ENCODE measurements at regions not wholly inside any gene's neighbourhood (a gene's known extent, or its start where the extent isn't known, plus 50 kb on each side); places are given as distances from the start of the nearest gene placed in this dataset.

DNA sequence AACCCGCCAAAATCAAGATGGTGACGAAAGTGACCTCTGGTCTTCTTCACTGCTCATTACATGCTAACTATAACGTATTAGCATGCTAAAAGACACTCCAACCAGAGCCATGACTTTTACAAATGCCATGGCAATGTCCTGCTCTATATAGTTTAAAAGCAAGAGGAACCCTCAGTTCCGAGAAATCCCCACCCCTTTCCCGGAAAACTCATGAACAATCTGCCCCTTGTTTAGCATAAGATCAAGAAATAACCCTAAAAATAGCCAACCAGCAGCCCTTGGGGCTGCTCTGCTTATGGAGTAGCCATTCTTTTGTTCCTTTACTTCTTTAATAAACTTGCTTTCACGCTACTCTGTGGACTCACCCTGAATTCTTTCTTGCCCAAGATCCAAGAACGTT lies 463.5 kb upstream of the FAM241A start:
- intact Hi-C loops (cut with DNase I), result no loop called here
- no peak overlapping the region for H3K27ac ChIP-seq
- no peaks in the 10 kb centered on the region for H3K4me1 ChIP-seq
- no peak for DNase-seq (ENCODE audit: low spot score in 2 of 2)
- TF ChIP-seq, protein P1, sequence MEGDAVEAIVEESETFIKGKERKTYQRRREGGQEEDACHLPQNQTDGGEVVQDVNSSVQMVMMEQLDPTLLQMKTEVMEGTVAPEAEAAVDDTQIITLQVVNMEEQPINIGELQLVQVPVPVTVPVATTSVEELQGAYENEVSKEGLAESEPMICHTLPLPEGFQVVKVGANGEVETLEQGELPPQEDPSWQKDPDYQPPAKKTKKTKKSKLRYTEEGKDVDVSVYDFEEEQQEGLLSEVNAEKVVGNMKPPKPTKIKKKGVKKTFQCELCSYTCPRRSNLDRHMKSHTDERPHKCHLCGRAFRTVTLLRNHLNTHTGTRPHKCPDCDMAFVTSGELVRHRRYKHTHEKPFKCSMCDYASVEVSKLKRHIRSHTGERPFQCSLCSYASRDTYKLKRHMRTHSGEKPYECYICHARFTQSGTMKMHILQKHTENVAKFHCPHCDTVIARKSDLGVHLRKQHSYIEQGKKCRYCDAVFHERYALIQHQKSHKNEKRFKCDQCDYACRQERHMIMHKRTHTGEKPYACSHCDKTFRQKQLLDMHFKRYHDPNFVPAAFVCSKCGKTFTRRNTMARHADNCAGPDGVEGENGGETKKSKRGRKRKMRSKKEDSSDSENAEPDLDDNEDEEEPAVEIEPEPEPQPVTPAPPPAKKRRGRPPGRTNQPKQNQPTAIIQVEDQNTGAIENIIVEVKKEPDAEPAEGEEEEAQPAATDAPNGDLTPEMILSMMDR (IDR thresholded peaks at IDR 0.05), result no peak
- no peaks in the 10 kb centered on the region for H3K36me3 ChIP-seq
- H3K4me3 ChIP-seq, result no peak overlapping the region
- no peaks in the 10 kb centered on the region for H3K9me3 ChIP-seq
- no peaks in the 10 kb centered on the region for H3K27me3 ChIP-seq

DNA sequence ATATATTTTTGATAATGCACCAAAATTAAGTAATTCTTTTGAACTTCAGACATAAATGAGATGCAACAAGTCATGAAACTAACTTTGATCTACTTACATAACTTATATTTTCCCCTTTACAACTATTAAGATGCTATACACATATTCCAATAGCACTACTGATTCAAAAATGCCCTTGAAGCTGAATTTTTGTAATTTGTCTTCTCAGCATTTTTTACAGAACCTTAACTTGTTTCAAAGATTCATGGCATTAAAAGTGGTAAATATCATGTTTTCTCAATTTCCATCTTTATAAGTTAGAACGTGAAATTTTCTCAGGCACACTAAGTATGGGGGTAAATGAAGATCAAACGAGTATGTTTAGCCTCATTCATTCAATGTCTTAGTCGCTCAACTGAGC lies 460.0 kb upstream of the FAM241A start:
- Histone ChIP-seq H3K4me3 (no peak overlapping the region), H3K9me3 (no peaks in the 10 kb centered on the region), H3K4me1 (no peaks in the 10 kb centered on the region), H3K36me3 (no peaks in the 10 kb centered on the region), H3K27me3 (no peaks in the 10 kb centered on the region), H3K27ac (no peak overlapping the region)
- intact Hi-C loops (cut with DNase I), result no loop called here
- TF ChIP-seq, protein P1 (IDR thresholded peaks at IDR 0.05), result no peak
- DNase-seq (ENCODE audit: low spot score in 2 of 2), result no peak

DNA sequence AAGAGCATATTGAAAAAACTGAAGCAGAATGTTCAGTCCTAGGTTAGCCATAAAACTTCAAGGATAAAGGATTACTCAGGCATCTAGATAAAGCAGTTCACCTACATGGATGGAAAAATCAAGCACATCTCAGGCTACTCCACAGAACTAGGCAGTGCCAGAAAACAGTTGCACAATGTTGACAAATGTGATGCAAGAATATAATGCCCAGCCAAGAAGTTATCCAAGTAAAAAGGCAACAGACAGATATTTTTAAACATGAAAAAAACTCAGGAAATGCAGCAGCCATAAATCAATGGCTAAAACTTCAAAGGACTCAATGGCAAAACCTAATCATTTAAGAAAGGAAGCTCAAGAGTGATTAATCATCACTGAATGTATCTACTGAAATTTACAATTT lies 456.0 kb upstream of the FAM241A start:
- H3K27ac ChIP-seq, result no peak overlapping the region
- no peaks in the 10 kb centered on the region for H3K4me1 ChIP-seq
- no peaks in the 10 kb centered on the region for H3K36me3 ChIP-seq
- intact Hi-C loops (cut with DNase I), result no loop called here
- H3K4me3 ChIP-seq, result no peak overlapping the region
- DNase-seq (ENCODE audit: low spot score in 2 of 2), result no peak
- H3K27me3 ChIP-seq, result no peaks in the 10 kb centered on the region
- TF ChIP-seq, protein P1 (IDR thresholded peaks at IDR 0.05), result no peak
- H3K9me3 ChIP-seq, result no peaks in the 10 kb centered on the region

DNA sequence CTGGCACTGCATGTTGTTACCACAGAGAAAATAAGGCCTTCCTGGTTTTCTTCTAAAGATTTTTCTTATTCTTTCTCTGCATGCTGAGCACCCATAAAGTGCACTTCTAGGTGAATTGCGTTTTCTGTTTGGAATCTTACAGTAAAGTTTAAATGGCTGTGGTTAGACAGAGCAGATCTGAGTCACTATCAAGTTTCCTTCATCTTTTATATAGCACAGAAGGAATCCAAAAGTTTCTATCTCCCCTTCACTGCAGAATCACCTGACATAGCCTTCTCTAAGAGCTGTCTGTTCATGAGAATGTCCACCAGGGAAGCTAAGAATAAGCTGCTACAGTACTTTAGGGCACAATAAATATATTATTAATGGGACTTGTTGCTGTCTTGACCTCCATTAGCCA lies 455.5 kb upstream of the FAM241A start:
- intact Hi-C loops (cut with DNase I), result no loop called here
- H3K27me3 ChIP-seq, result no peaks in the 10 kb centered on the region

DNA sequence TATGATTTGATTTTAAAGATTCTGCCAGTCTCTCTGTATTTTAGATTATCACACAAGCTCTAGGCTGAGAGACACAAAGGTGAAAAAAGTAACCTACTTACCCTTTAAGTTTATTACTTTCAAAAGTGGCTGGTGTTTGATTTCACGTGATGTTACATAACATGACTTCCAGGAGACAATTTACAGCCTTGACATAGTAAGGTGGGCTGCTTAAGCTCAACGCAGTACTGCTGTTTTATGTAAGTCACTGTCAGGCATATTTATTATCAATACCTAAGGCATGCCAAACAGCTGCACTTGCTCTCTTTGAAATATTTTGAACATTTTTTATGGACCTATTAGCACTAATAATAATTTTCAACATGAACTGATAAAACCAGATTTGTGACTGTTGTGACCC lies 451.5 kb upstream of the FAM241A start:
- TF ChIP-seq, protein P1 (IDR thresholded peaks at IDR 0.05), result no peak
- no peak for DNase-seq (ENCODE audit: low spot score in 2 of 2)

More for the DNA sequence above, 455.5 kb upstream of the FAM241A start:
- Histone ChIP-seq H3K4me1 (no peaks in the 10 kb centered on the region), H3K9me3 (no peaks in the 10 kb centered on the region), H3K27ac (no peak overlapping the region), H3K36me3 (no peaks in the 10 kb centered on the region), H3K4me3 (no peak overlapping the region)
- DNase-seq (ENCODE audit: low spot score in 2 of 2), result no peak
- TF ChIP-seq, protein P1 (IDR thresholded peaks at IDR 0.05), result no peak

DNA sequence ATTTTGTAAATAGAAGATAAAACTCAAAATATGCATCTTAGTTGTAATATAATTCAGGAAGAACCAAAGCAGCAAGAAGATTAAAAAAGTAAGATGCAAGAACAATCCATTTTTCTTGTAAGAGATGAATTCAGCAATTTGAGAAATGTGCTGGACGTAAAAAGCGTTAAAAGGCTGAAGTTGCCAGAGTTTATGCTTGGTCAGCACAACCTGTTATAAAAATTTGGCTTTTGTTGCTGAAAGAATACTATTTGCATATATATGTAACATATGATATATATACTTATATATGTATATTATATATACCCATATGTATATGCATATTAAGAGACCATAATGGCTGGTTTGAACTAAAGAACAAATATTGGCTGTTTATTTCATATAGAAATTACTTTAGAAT lies 449.6 kb upstream of the FAM241A start:
- Histone ChIP-seq H3K4me1 (no peaks in the 10 kb centered on the region), H3K9me3 (no peaks in the 10 kb centered on the region), H3K27ac (no peak overlapping the region), H3K27me3 (no peaks in the 10 kb centered on the region), H3K4me3 (no peak overlapping the region), H3K36me3 (no peaks in the 10 kb centered on the region)
- TF ChIP-seq, protein P1 (IDR thresholded peaks at IDR 0.05), result no peak
- intact Hi-C loops (cut with DNase I), result no loop called here
- no peak for DNase-seq (ENCODE audit: low spot score in 2 of 2)

More for the DNA sequence above, 451.5 kb upstream of the FAM241A start:
- no peak overlapping the region for H3K27ac ChIP-seq
- intact Hi-C loops (cut with DNase I), result no loop called here
- no peak overlapping the region for H3K4me3 ChIP-seq
- no peaks in the 10 kb centered on the region for H3K36me3 ChIP-seq
- H3K9me3 ChIP-seq, result no peaks in the 10 kb centered on the region
- no peaks in the 10 kb centered on the region for H3K27me3 ChIP-seq
- H3K4me1 ChIP-seq, result no peaks in the 10 kb centered on the region
